Type B pancreatic cell (in vitro differentiated cells): ENCODE measurements at regions not wholly inside any gene's neighbourhood (a gene's known extent, or its start where the extent isn't known, plus 50 kb on each side); places are given as distances from the start of the nearest gene placed in this dataset.

Source experiments
- DNase-seq: peaks from one replicate; pipeline ENCODE4 v3.0.0; 2021; ENCODE audit warnings: mixed read lengths; ENCODE audit not compliant: unreplicated experiment; ENCODE audit errors: extremely low spot score
- H3K27ac Mint-ChIP-seq: 2 replicates; pipeline ENCODE4 v1.8.0; 2021; ENCODE audit warnings: mild to moderate bottlenecking, mixed read lengths
- H3K27me3 Mint-ChIP-seq: 2 replicates; pipeline ENCODE4 v1.8.0; 2021; ENCODE audit warnings: mixed read lengths
- H3K36me3 Mint-ChIP-seq: 2 replicates; pipeline ENCODE4 v1.8.0; 2021; ENCODE audit warnings: mixed read lengths
- H3K4me1 Mint-ChIP-seq: one replicate; pipeline ENCODE4 v1.8.0; 2021; ENCODE audit warnings: mixed read lengths; ENCODE audit not compliant: unreplicated experiment
- H3K4me3 Mint-ChIP-seq: 2 replicates; pipeline ENCODE4 v1.8.0; 2021; ENCODE audit warnings: mild to moderate bottlenecking, mixed read lengths
- H3K9me3 Mint-ChIP-seq: 2 replicates; pipeline ENCODE4 v1.8.0; 2021; ENCODE audit warnings: mixed read lengths
- CTCF ChIP-seq: fragments of 200-600 bp; sonication (generic); conservative IDR thresholded peaks from 2 replicates; pipeline ENCODE4 v1.5.0; 2021; ENCODE audit warnings: antibody characterized with exemption, mild to moderate bottlenecking

- H3K36me3 Mint-ChIP-seq, result peaks cover 3% of the 10 kb centered on the region
- no peak for DNase-seq
- peaks cover 11% of the 10 kb centered on the region for H3K9me3 Mint-ChIP-seq
- H3K27ac Mint-ChIP-seq, result no peak overlapping the region
- no peak overlapping the region for H3K4me3 Mint-ChIP-seq
- peaks cover 19% of the 10 kb centered on the region for H3K4me1 Mint-ChIP-seq
- H3K27me3 Mint-ChIP-seq, result no peaks in the 10 kb centered on the region
- TF ChIP-seq CTCF, result no peak
Measured at GRCh38 chr5:107294211-107294550, 376.6 kb downstream of the EFNA5 start.

DNA sequence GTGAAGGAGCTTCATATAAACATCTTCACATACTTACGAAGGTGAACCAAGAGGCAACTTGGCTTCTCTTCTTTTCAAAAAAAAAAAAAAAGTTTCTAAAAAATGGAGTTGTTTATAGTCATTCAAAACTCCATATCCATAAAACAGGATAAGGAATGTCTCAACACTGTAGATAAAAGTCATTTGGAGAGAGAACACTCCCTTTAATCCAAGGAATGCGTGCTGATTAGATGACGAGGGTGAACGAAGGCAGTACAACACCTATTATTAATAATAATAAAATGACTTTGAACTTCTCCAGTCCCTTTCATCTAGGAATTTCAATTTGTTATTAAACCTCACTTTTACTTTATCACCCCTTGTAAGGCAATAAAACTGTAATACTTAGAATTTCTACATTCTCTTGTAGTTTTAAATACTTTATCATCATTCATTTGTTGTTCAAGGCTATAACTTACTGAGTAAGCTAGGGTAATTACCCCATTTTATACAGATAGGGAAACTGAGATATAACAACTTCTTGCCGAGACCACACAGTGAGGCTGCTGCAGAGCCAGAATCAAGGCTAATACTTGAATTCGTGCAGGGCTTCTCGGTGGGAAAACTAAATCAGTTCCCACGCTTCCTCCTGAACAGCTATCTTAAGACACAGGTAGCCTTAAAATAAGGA lies 377.1 kb downstream of the EFNA5 start:
- Mint-ChIP-seq H3K4me3 (no peak overlapping the region), H3K27me3 (peaks cover 3% of the 10 kb centered on the region), H3K27ac (no peak overlapping the region), H3K4me1 (peaks cover 19% of the 10 kb centered on the region), H3K9me3 (peaks cover 11% of the 10 kb centered on the region), H3K36me3 (peaks cover 3% of the 10 kb centered on the region)
- no peak for TF ChIP-seq CTCF
- no peak for DNase-seq

- DNase-seq, result no peak
- TF ChIP-seq CTCF, result no peak
- Mint-ChIP-seq H3K4me3 (no peak overlapping the region), H3K36me3 (peaks cover 3% of the 10 kb centered on the region), H3K27me3 (peaks cover 3% of the 10 kb centered on the region), H3K27ac (no peak overlapping the region), H3K9me3 (no peaks in the 10 kb centered on the region), H3K4me1 (peaks cover 19% of the 10 kb centered on the region)
Measured at GRCh38 chr5:107291866-107292265, 378.9 kb downstream of the EFNA5 start.

- Mint-ChIP-seq H3K27me3 (peaks cover 6% of the 10 kb centered on the region), H3K9me3 (no peaks in the 10 kb centered on the region), H3K4me1 (peaks cover 19% of the 10 kb centered on the region), H3K36me3 (peaks cover 3% of the 10 kb centered on the region), H3K4me3 (no peak overlapping the region), H3K27ac (no peak overlapping the region)
- DNase-seq, result no peak
- TF ChIP-seq CTCF, result no peak
Measured at GRCh38 chr5:107290780-107291398, 379.8 kb downstream of the EFNA5 start.

DNA sequence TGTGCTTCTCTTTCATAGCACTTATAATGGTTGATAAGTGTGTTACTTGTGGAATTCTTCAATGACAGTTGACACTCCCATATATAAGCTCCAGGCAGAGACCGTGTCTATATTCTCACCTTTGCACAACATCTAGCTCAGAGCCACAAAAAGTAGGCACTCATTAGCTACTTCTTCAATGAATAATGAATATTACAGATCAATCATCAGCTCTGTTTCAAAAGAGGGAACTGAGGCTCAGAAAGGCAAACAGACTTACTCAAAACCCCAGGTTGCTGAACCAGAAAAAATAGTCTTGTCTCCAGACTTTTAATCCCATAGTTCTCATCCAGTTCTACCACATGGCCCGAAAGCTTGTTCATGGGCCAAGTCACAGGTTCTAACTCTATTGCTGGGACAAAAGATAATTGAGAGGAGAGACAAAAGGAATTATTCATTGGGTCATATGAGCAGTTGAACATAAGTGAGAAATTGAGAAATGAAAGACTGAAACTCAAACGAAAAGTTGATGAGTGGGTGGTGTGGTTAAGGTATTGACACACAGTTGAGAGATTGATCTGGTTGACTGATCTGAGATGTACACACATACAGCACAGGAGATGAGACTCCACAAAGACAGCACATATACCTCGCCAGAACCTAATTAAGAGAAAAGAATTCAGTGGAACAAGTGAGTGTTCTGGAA lies 381.6 kb downstream of the EFNA5 start:
- TF ChIP-seq CTCF, result no peak
- Mint-ChIP-seq H3K27ac (no peak overlapping the region), H3K4me3 (no peak overlapping the region), H3K9me3 (no peaks in the 10 kb centered on the region), H3K36me3 (peaks cover 3% of the 10 kb centered on the region), H3K27me3 (peaks cover 6% of the 10 kb centered on the region), H3K4me1 (peaks cover 13% of the 10 kb centered on the region)
- no peak for DNase-seq
